Common myeloid progenitor, CD34-positive (primary cell): ENCODE measurements at regions not wholly inside any gene's neighbourhood (a gene's known extent, or its start where the extent isn't known, plus 50 kb on each side); places are given as distances from the start of the nearest gene placed in this dataset.

Source experiments
- CTCF ChIA-PET: fragments of 350-600 bp; sonication (Branson Sonifier 250); formaldehyde crosslinking; loops from one replicate; lab custom pipeline; 2021; ENCODE audit warnings: antibody characterized with exemption; lab: Charles Lee
- POLR2A ChIA-PET: fragments of 350-600 bp; sonication (Branson Sonifier 250); formaldehyde crosslinking; loops from one replicate; lab custom pipeline; 2021; ENCODE audit warnings: antibody characterized with exemption; lab: Charles Lee
- DNase-seq, 3 donors: peaks; one replicate each; pipeline versions ENCODE4 v3.0.0 to v3.0.0-alpha.2; 2013
- H3K27ac ChIP-seq, 2 experiments: 1 replicate in 1 of 2; 2 replicates in 1 of 2; pipeline ENCODE4 v1.7.0; 2013; ENCODE audit warnings: inconsistent platforms in 2 of 2, low read length in 2 of 2, mild to moderate bottlenecking in 2 of 2, low read depth in 1 of 2, moderate library complexity in 1 of 2; ENCODE audit not compliant: severe bottlenecking in 2 of 2, insufficient read depth in 1 of 2, poor library complexity in 1 of 2
- H3K27me3 ChIP-seq, 5 experiments: replicated peaks in 2 of 5; 1 replicate in 3 of 5; 2 replicates in 2 of 5; pipeline versions ENCODE4 v1.6.1 to v1.7.0; 2013; ENCODE audit warnings: low read length in 4 of 5, mild to moderate bottlenecking in 2 of 5, moderate library complexity in 2 of 5, inconsistent platforms in 1 of 5; ENCODE audit not compliant: insufficient read depth in 5 of 5, control insufficient read depth in 4 of 5
- H3K36me3 ChIP-seq, 4 experiments: 1 replicate in 2 of 4; 2 replicates in 2 of 4; pipeline versions ENCODE4 v1.6.1 to v1.7.0; 2013; ENCODE audit warnings: low read length in 3 of 4, control low read depth in 1 of 4, mild to moderate bottlenecking in 1 of 4; ENCODE audit not compliant: control insufficient read depth in 4 of 4, insufficient read depth in 4 of 4
- H3K4me1 ChIP-seq, 4 experiments: 1 replicate in 3 of 4; 2 replicates in 1 of 4; pipeline versions ENCODE4 v1.6.1 to v1.7.1; 2013; ENCODE audit warnings: low read length in 3 of 4, mild to moderate bottlenecking in 3 of 4, control low read depth in 1 of 4, inconsistent platforms in 1 of 4, moderate library complexity in 1 of 4; ENCODE audit not compliant: control insufficient read depth in 4 of 4, insufficient read depth in 4 of 4; ENCODE audit errors: control extremely low read depth in 1 of 4
- H3K4me3 ChIP-seq, 7 experiments: 1 replicate in 4 of 7; 2 replicates in 3 of 7; pipeline versions ENCODE4 v1.5.1 to v1.7.0; 2013; ENCODE audit warnings: mild to moderate bottlenecking in 7 of 7, low read length in 6 of 7, moderate library complexity in 6 of 7, inconsistent platforms in 2 of 7, low read depth in 2 of 7, control low read depth in 1 of 7; ENCODE audit not compliant: insufficient read depth in 4 of 7, control insufficient read depth in 1 of 7; ENCODE audit errors: extremely low read depth in 1 of 7
- H3K9me3 ChIP-seq, 5 experiments: 1 replicate in 4 of 5; 2 replicates in 1 of 5; pipeline versions ENCODE4 v1.6.1 to v1.7.1; 2013; ENCODE audit warnings: low read length in 4 of 5, mild to moderate bottlenecking in 2 of 5, inconsistent platforms in 1 of 5, low read depth in 1 of 5, moderate library complexity in 1 of 5; ENCODE audit not compliant: control insufficient read depth in 4 of 5, insufficient read depth in 2 of 5; ENCODE audit errors: control extremely low read depth in 1 of 5
- WGBS: methylation state at CpG from one replicate; pipeline ENCODE4 v1.1.5; 2013; ENCODE audit not compliant: insufficient coverage; 5-methylcytosine and 5-hydroxymethylcytosine counted together

DNA sequence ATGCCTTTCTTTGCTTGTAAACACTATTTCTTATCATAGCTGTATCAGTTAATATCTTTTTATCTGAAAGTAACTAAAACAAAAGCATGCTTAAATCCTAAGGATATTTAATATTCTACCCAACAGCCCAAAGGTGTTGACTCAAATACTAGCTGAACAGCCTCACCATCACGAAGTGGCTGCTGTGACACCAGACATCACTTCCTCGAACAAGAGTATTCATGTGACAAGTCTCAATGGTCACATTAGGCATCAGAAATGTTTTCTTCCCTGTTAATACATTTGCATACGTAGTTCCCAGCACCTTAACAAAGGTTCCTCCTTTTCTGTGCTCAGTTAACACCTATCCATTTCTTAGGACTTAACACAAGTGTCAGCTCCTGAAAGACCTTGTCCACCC, 193.8 kb upstream of the DYNLRB2 start:
- no peak overlapping the region for H3K27ac ChIP-seq
- CTCF ChIA-PET: no interaction called here
- no peak overlapping the region for H3K4me3 ChIP-seq
- WGBS: 94% methylated on average over 3 of the region's 3 CpGs
- no peak for DNase-seq
- H3K4me1 ChIP-seq: no peaks in the 10 kb centered on the region
- H3K27me3 ChIP-seq: no peaks in the 10 kb centered on the region
- peaks cover 0 to 2% (median 0%) of the 10 kb centered on the region in 5 experiments for H3K9me3 ChIP-seq
- POLR2A ChIA-PET: interaction anchor here (0.7 kb wide), 1 partner anchor 13 kb away, joined by 3 read pairs; no protein-coding TSS in a partner anchor
- H3K36me3 ChIP-seq: no peaks in the 10 kb centered on the region

DNA sequence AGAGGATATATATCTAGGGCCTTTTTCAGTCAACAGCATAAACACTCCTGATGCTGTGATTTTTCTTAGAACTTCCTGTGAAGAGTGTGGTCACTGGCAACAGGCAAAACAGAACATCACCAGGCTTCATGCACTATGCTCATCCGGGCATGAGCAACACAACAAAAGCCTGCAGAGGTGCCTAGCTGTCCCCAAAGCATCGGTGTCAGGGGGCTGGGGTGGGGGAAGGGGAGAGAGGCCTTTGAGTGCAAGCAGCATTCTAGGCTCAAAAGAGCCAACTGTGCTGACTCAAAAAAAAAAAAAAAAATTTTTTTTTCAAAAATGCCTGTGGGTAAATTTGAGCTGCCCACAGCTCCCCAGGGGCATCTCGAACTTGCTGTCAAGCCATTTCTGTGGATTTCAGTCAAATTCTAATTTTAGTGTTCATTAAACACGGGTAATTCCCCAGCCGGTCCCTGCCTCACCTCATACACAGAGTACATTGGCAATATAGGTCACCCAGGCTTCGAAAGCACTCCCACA, 194.6 kb upstream of the DYNLRB2 start:
- H3K27me3 ChIP-seq: peaks cover 0 to 2% (median 0%) of the 10 kb centered on the region in 5 experiments
- ChIA-PET CTCF (no interaction called here), POLR2A (interaction anchor here (0.7 kb wide), 1 partner anchor 14 kb away, joined by 3 read pairs; no protein-coding TSS in a partner anchor)
- no peak overlapping the region for H3K4me3 ChIP-seq
- H3K27ac ChIP-seq: no peak overlapping the region
- peaks cover 0 to 2% (median 0%) of the 10 kb centered on the region in 5 experiments for H3K9me3 ChIP-seq
- no peak for DNase-seq
- H3K4me1 ChIP-seq: no peaks in the 10 kb centered on the region
- whole genome bisulfite sequencing: 63% methylated on average over 3 of the region's 6 CpGs
- no peaks in the 10 kb centered on the region for H3K36me3 ChIP-seq

DNA sequence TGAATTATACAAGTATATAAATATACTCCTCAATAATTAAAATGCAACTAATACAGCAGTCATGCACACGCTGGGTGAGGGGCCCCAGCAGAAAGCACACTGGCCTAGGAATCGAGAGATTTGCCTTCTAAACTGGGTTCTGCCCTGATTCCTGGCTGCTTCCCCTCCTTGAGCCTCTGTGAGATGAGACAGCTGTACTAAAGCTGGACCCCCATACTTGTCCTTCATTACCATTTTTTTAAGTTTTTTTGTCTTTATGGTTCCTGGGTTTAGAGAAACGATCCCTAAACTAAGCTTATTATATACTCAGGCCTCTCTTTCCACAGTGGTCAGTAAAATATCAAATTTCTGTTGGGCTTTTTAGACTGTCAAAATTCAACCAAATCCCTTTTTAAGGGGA, 195.1 kb upstream of the DYNLRB2 start:
- H3K36me3 ChIP-seq: no peaks in the 10 kb centered on the region
- H3K9me3 ChIP-seq: peaks cover 0 to 2% (median 0%) of the 10 kb centered on the region in 5 experiments
- H3K27ac ChIP-seq: no peak overlapping the region
- CTCF ChIA-PET: no interaction called here
- H3K27me3 ChIP-seq: peaks cover 0 to 2% (median 0%) of the 10 kb centered on the region in 5 experiments
- no peak overlapping the region for H3K4me3 ChIP-seq
- 89% methylated on average over 2 of the region's 3 CpGs for WGBS
- no peaks in the 10 kb centered on the region for H3K4me1 ChIP-seq
- DNase-seq: no peak
- POLR2A ChIA-PET: no interaction called here

DNA sequence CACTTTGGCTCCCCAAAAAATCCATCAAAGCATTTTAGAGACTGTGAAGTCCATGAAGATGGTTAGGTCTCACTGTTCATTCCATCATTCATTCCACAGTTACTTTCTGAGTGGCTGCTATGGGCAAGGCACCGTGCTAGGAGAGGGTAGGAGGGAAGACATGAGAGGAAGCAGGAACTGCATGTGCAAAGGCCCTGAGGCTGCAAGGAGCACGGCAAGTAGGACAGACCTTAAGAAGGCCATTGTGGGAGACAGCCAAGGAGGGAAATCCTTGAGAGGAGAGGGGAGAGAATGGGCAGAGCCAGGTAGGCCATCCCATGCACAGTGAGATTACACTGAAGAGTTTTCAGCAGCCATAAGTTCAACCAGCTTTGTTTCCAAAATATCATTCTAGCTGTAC, 196.2 kb upstream of the DYNLRB2 start:
- Histone ChIP-seq H3K9me3 (peaks cover 0 to 2% (median 0%) of the 10 kb centered on the region in 5 experiments), H3K27ac (no peak overlapping the region), H3K36me3 (no peaks in the 10 kb centered on the region), H3K27me3 (peaks cover 0 to 5% (median 2%) of the 10 kb centered on the region in 5 experiments), H3K4me3 (no peak overlapping the region), H3K4me1 (no peaks in the 10 kb centered on the region)
- POLR2A ChIA-PET: no interaction called here
- no peak for DNase-seq
- CTCF ChIA-PET: no interaction called here
- WGBS: 90% methylated on average over 2 of the region's 2 CpGs

DNA sequence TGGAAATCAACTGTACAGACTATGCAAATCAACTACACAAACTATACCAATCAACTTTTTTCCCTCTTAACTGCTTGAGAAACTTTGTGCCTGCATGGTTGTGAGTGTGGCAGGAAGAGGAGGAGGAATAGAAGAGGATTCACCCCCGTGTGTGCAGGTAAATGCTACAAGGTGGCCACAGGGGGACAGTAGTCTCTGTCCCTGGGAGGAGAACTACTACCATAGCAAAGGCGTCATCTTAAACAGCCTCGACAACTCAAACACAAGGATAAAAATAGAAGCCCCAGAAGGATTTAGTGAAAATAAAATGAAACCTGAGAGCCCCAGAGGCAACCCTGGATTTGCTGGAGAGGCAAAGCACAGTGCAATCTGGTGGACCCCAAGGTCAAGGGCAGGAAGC, 199.5 kb upstream of the DYNLRB2 start:
- POLR2A ChIA-PET: no interaction called here
- Histone ChIP-seq H3K27ac (no peak overlapping the region), H3K4me3 (no peak overlapping the region), H3K36me3 (no peaks in the 10 kb centered on the region), H3K9me3 (no peaks in the 10 kb centered on the region), H3K27me3 (peaks cover 0 to 7% (median 2%) of the 10 kb centered on the region in 5 experiments), H3K4me1 (no peaks in the 10 kb centered on the region)
- 80% methylated on average over 1 of the region's 3 CpGs for WGBS
- CTCF ChIA-PET: no interaction called here
- DNase-seq: no peak

DNA sequence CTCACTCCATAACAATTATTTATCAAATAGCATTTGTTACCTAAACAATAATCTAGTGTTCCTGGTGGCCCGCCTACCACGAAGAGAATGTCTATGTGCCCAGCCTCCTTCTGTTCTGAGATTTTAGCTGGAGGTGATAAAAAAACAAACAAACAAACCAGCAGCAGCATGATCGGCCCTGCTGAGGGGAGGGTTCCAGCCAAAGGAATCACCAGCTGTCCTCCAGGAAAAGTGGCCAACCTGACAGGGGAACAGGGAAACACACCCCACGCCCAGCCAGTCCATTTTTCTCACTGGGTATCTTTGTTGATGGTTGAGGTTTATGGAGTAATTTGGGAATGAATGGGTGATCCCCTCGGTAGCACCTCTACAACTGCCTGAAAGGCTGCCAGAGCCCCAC, 203.0 kb upstream of the DYNLRB2 start:
- Histone ChIP-seq H3K9me3 (no peaks in the 10 kb centered on the region), H3K27ac (no peak overlapping the region), H3K27me3 (peaks cover 0 to 7% (median 2%) of the 10 kb centered on the region in 5 experiments), H3K4me1 (no peaks in the 10 kb centered on the region), H3K4me3 (no peak overlapping the region), H3K36me3 (no peaks in the 10 kb centered on the region)
- CTCF ChIA-PET: interaction anchor here (1.0 kb wide), 1 partner anchor 15 kb away, joined by 3 read pairs; no protein-coding TSS in a partner anchor
- WGBS: 95% methylated on average over 4 of the region's 5 CpGs
- POLR2A ChIA-PET: no interaction called here
- DNase-seq: no peak

DNA sequence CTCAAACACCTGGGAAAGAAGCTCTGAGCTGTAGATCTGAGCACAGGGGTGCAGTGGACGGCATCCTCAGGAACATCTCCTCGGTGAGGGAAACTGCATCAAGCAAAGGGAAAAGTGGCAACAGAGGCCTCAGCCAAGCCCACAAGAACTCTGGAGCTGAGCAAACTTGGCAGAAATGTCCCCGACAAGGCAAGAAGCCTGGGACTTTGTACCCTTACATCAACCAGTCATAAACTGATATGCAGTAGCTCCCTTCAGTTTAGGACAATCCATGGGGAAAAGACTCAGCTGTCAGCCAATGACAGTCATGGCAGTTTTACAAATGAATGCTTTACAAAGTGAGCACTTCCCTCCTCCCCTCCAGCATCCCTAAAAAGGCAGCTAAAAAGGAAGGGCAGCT, 210.0 kb upstream of the DYNLRB2 start:
- POLR2A ChIA-PET: no interaction called here
- no peak overlapping the region for H3K4me3 ChIP-seq
- no peak overlapping the region for H3K27ac ChIP-seq
- no peaks in the 10 kb centered on the region for H3K9me3 ChIP-seq
- 89% methylated on average over 1 of the region's 3 CpGs for WGBS
- peaks cover 0 to 3% (median 0%) of the 10 kb centered on the region in 5 experiments for H3K27me3 ChIP-seq
- DNase-seq: no peak
- CTCF ChIA-PET: no interaction called here
- H3K36me3 ChIP-seq: no peaks in the 10 kb centered on the region
- H3K4me1 ChIP-seq: no peaks in the 10 kb centered on the region
